ENCODE measurements at regions not wholly inside any gene's neighbourhood (a gene's known extent, or its start where the extent isn't known, plus 50 kb on each side); places are given as distances from the start of the nearest gene placed in this dataset.

- TF ChIP-seq CTCF (IDR thresholded peaks at IDR 0.05 in 4 of 5, conservative IDR thresholded peaks at IDR 0.05 in 1 of 5) (no peak), POLR2A (IDR thresholded peaks at IDR 0.05) (no peak)
Measured at GRCh38 chr13:61756031-61756430, 340.4 kb upstream of the PCDH20 start.

Measured in gastrocnemius medialis (tissue), 4 donors.